ENCODE measurements at regions not wholly inside any gene's neighbourhood (a gene's known extent, or its start where the extent isn't known, plus 50 kb on each side); places are given as distances from the start of the nearest gene placed in this dataset.
"Not testable (repeated sequence)": the region's sequence is repeated elsewhere in the genome, so short reads cannot be mapped to it uniquely, and the experiment has no call there.

DNA sequence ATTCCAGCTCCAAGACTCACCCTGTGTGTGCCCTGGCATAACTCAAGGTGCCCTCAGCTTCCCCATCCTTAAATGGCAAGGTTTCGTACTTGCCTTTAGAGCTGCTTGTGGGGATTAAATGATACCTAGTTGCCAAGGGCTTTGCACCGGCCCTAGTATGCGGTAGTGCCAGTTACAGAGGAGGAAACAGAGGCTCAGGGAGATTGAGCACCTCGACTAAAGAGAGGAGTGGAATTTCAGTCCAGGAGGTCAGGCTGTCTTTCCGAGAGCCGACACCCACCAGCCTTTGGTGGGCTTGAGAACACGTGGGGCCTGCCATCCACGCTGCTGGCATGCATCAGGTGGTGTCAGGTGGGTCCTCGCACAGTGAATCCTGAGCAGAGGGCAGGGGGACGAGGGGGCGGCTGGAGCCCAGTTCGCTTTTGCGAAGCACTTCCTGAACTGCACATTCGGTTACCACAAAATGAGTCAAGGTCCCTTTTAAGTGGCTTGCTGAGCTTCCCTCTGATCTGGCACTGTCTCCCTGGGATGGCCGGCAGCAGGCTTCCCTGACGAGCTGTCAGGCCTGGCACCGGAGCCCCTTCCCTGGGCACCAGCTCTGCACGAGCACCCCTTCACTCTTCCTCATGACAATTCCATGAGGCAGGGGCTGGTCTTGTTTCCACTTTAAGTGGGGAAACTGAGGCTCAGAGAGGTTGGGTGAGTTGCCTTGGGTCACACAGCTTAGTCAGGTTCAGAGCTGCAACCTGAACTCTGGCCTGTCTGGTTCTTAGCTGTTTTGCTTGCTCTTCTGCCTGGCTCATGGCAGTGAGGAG, 291.4 kb downstream of the BCL2L11 start:
- TF ChIP-seq, protein P1, sequence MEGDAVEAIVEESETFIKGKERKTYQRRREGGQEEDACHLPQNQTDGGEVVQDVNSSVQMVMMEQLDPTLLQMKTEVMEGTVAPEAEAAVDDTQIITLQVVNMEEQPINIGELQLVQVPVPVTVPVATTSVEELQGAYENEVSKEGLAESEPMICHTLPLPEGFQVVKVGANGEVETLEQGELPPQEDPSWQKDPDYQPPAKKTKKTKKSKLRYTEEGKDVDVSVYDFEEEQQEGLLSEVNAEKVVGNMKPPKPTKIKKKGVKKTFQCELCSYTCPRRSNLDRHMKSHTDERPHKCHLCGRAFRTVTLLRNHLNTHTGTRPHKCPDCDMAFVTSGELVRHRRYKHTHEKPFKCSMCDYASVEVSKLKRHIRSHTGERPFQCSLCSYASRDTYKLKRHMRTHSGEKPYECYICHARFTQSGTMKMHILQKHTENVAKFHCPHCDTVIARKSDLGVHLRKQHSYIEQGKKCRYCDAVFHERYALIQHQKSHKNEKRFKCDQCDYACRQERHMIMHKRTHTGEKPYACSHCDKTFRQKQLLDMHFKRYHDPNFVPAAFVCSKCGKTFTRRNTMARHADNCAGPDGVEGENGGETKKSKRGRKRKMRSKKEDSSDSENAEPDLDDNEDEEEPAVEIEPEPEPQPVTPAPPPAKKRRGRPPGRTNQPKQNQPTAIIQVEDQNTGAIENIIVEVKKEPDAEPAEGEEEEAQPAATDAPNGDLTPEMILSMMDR (IDR thresholded peaks at IDR 0.05): not testable (repeated sequence)
- TF ChIP-seq POLR2A (IDR thresholded peaks at IDR 0.05): not testable (repeated sequence)

All from thyroid gland (tissue), 4 donors.